ENCODE measurements at regions not wholly inside any gene's neighbourhood (a gene's known extent, or its start where the extent isn't known, plus 50 kb on each side); places are given as distances from the start of the nearest gene placed in this dataset.

DNA sequence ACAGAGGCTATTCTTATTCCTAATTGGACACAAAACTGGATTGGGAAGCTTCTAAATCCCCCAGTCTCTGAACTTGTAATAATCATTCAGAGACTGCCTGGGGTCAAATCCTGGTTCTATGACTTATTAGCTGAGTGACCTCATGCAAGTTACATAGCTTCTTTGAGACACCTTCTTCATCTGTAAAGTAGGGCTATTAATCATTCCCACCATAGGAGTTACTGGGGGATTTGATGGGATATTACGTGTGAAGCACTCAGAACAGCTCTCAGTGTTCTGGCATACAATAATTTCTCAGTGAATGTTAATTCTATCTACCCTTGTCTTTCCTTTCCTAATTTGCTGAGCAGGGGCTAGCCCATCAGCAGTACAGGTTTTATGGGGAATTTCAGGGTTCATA lies 256.7 kb upstream of the TNP1 start:
- TF ChIP-seq, protein P1, sequence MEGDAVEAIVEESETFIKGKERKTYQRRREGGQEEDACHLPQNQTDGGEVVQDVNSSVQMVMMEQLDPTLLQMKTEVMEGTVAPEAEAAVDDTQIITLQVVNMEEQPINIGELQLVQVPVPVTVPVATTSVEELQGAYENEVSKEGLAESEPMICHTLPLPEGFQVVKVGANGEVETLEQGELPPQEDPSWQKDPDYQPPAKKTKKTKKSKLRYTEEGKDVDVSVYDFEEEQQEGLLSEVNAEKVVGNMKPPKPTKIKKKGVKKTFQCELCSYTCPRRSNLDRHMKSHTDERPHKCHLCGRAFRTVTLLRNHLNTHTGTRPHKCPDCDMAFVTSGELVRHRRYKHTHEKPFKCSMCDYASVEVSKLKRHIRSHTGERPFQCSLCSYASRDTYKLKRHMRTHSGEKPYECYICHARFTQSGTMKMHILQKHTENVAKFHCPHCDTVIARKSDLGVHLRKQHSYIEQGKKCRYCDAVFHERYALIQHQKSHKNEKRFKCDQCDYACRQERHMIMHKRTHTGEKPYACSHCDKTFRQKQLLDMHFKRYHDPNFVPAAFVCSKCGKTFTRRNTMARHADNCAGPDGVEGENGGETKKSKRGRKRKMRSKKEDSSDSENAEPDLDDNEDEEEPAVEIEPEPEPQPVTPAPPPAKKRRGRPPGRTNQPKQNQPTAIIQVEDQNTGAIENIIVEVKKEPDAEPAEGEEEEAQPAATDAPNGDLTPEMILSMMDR (IDR thresholded peaks at IDR 0.05): no peak
- TF ChIP-seq POLR2AphosphoS5 (IDR thresholded peaks at IDR 0.05): no peak

Measured in prostate gland (tissue), 2 donors.